A673 (cell line): ENCODE measurements at regions not wholly inside any gene's neighbourhood (a gene's known extent, or its start where the extent isn't known, plus 50 kb on each side); places are given as distances from the start of the nearest gene placed in this dataset.

Experiments
- CTCF ChIP-seq: fragments of 300-800, 200-600 bp; sonication (generic); conservative IDR thresholded peaks from 2 replicates; pipeline ENCODE4 v1.5.1; 2017; ENCODE audit warnings: low read depth, mild to moderate bottlenecking, antibody characterized with exemption, low read length, moderate library complexity, mixed read lengths
- EZH2 ChIP-seq: fragments of 200-600 bp; sonication (generic); IDR thresholded peaks from 2 replicates; pipeline ENCODE4 v1.6.1; 2017; ENCODE audit warnings: borderline replicate concordance, low read depth, mild to moderate bottlenecking, mixed read lengths, antibody characterized with exemption, low read length; ENCODE audit not compliant: poor library complexity, severe bottlenecking

- TF ChIP-seq CTCF (no peak), EZH2 (no peak)
These were observed 324.5 kb upstream of the RPS6KA3 start for GRCh38 chrX:20591246-20591645.
